Stimulated activated naive CD8-positive, alpha-beta T cell treated with anti-CD3 and anti-CD28 coated beads, Interleukin-15, Interleukin-2, amounts not matched to agents 100 ng/mL and 50 ng/mL, for 24 hours (primary cell): ENCODE measurements at regions not wholly inside any gene's neighbourhood (a gene's known extent, or its start where the extent isn't known, plus 50 kb on each side); places are given as distances from the start of the nearest gene placed in this dataset.

Experiments
- H3K27ac Mint-ChIP-seq: one replicate; pipeline ENCODE4 v1.8.0; 2021; ENCODE audit warnings: mild to moderate bottlenecking, mixed read lengths
- H3K27me3 Mint-ChIP-seq: one replicate; pipeline ENCODE4 v1.8.0; 2021; ENCODE audit warnings: mixed read lengths
- H3K36me3 Mint-ChIP-seq: one replicate; pipeline ENCODE4 v1.8.0; 2021; ENCODE audit warnings: low read depth, mixed read lengths
- H3K4me1 Mint-ChIP-seq: one replicate; pipeline ENCODE4 v1.8.0; 2021; ENCODE audit warnings: low read depth, mixed read lengths
- H3K4me3 Mint-ChIP-seq: one replicate; pipeline ENCODE4 v1.8.0; 2021; ENCODE audit warnings: mild to moderate bottlenecking, mixed read lengths
- H3K9me3 Mint-ChIP-seq: one replicate; pipeline ENCODE4 v1.8.0; 2021; ENCODE audit warnings: mixed read lengths

- Mint-ChIP-seq H3K4me3 (no peak overlapping the region), H3K9me3 (peaks cover 15% of the 10 kb centered on the region), H3K27me3 (no peaks in the 10 kb centered on the region), H3K36me3 (no peaks in the 10 kb centered on the region), H3K27ac (no peak overlapping the region), H3K4me1 (no peaks in the 10 kb centered on the region)
Measured at GRCh38 chr7:52143219-52143618, 826.6 kb upstream of the COBL start.

GRCh38 chr7:52140851-52141250 is 824.2 kb upstream of the COBL start:
- Mint-ChIP-seq H3K36me3 (no peaks in the 10 kb centered on the region), H3K4me3 (no peak overlapping the region), H3K4me1 (no peaks in the 10 kb centered on the region), H3K27me3 (no peaks in the 10 kb centered on the region), H3K27ac (no peak overlapping the region), H3K9me3 (peaks cover 18% of the 10 kb centered on the region)

DNA sequence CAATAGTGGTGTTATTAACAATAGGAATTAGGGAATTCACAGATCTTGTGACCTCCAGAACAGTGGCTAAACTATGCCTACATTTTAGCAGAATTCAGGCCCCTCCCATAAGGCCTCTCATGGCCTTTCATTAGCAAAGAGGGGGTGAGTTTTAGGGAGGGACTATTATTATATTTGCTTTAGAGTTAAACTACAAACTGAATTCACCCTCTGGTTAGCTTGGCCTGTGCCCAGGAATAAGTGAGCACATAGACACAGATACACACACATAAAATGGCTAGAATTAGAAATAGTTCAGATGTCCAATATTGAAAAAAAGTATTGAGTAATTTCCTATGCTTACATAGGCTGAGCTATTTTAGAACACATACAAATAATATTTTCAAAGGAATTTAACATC is 818.8 kb upstream of the COBL start:
- H3K36me3 Mint-ChIP-seq, result no peaks in the 10 kb centered on the region
- no peaks in the 10 kb centered on the region for H3K4me1 Mint-ChIP-seq
- no peaks in the 10 kb centered on the region for H3K27me3 Mint-ChIP-seq
- peaks cover 6% of the 10 kb centered on the region for H3K9me3 Mint-ChIP-seq
- no peak overlapping the region for H3K4me3 Mint-ChIP-seq
- H3K27ac Mint-ChIP-seq, result no peak overlapping the region

DNA sequence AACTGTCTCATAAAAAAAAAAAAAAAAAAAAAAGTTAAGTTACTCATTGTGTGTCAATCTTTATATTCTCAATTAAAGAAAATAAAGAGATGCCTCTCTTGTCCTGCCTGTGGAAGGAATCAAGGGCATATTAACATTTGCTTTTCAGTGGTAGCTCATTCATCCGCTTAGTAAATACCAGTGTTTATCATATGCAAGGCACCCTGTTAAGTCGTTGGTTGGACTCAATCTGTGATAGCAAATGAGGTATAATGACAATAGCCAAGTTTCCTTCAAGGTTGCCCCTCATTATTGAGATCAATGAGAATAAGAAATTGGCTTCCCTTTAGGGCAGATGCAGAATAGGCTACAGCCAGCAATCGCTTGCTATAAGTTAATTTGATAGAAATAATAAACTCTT is 812.7 kb upstream of the COBL start:
- H3K9me3 Mint-ChIP-seq, result peaks cover 7% of the 10 kb centered on the region
- no peaks in the 10 kb centered on the region for H3K27me3 Mint-ChIP-seq
- H3K4me3 Mint-ChIP-seq, result no peak overlapping the region
- H3K36me3 Mint-ChIP-seq, result no peaks in the 10 kb centered on the region
- H3K4me1 Mint-ChIP-seq, result no peaks in the 10 kb centered on the region
- H3K27ac Mint-ChIP-seq, result no peak overlapping the region

DNA sequence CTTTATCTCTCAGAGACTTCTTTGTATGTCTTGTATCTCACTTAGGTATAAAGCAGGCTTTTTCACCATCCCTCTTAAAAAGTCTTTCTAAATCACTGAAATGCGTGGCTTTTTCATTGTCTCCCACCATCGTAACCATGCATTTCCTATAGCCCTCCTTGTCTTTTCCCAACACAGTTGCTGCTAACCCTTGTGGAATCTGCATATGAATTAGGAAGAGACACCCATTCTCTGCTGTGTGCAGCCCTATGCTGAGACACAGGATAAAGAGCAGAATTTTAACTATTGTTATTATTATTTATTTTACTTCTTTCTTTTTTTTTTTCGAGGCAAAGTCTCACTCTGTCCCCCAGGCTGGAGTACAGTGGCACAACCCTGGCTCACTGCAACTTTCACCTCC is 804.3 kb upstream of the COBL start:
- Mint-ChIP-seq H3K4me1 (no peaks in the 10 kb centered on the region), H3K27me3 (no peaks in the 10 kb centered on the region), H3K9me3 (peaks cover 5% of the 10 kb centered on the region), H3K27ac (no peak overlapping the region), H3K36me3 (no peaks in the 10 kb centered on the region), H3K4me3 (no peak overlapping the region)

DNA sequence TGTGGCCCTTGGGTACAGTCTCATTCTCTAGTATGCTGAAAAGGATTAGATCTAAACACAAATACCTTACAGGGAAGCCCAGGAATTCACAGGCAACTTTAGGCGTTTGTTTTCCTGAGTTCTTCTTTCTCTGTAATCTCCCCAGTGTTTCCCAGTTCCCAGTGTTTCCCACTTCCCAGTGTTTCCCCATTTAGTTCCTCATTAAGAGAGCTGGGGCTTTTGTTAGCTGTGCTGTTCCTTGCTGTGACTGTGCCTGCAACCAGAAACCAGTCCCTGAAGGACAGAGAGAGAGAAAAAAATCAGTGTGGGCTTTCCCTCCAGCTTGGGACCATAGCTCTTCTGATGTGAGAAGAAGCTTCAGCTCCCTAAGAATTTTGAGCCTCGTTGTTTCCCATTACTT is 802.9 kb upstream of the COBL start:
- Mint-ChIP-seq H3K4me3 (no peak overlapping the region), H3K9me3 (peaks cover 6% of the 10 kb centered on the region), H3K36me3 (no peaks in the 10 kb centered on the region), H3K27ac (no peak overlapping the region), H3K27me3 (no peaks in the 10 kb centered on the region), H3K4me1 (no peaks in the 10 kb centered on the region)

DNA sequence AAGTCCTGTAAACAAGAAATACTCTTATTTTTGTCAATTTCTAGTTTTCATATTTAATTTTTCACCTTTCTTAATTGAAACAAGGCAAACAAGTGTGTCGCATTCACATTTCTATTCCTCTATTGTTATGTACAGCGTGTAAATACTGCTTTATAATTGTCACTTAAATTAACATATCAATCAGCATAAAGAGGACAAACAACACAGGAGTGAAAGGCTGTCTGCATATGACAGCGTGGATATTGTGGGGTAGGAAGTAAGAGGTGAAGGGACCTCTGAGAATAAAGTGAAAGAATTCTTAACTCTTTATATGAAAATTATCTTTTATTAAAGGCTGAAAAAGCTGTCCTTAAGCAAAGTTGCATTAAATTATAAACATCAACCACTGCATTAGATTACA is 797.9 kb upstream of the COBL start:
- no peaks in the 10 kb centered on the region for H3K4me1 Mint-ChIP-seq
- H3K27ac Mint-ChIP-seq, result no peak overlapping the region
- peaks cover 6% of the 10 kb centered on the region for H3K9me3 Mint-ChIP-seq
- H3K36me3 Mint-ChIP-seq, result no peaks in the 10 kb centered on the region
- no peaks in the 10 kb centered on the region for H3K27me3 Mint-ChIP-seq
- H3K4me3 Mint-ChIP-seq, result no peak overlapping the region

- no peak overlapping the region for H3K4me3 Mint-ChIP-seq
- no peaks in the 10 kb centered on the region for H3K4me1 Mint-ChIP-seq
Measured at GRCh38 chr7:52114056-52114455, 797.4 kb upstream of the COBL start.

DNA sequence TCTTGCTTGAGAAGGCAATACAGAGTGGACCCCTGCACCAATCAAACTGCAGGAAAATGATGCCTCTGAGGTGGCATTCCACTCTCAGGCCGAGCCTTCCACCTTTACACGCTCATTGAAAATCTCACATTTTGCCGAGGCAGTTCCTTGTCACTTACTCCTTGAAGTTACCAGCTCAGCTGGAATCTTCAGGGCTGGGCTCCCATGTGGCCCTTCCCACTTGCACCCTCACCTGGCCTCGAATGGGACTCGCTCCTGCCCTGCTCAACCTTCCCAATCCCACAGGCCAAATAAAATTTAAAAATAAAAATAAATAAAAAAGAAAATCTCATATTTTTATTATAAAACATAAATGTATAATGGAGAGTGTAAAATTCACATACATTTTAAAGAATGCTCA is 790.7 kb upstream of the COBL start:
- Mint-ChIP-seq H3K27me3 (no peaks in the 10 kb centered on the region), H3K4me3 (no peak overlapping the region), H3K36me3 (no peaks in the 10 kb centered on the region), H3K27ac (no peak overlapping the region), H3K9me3 (peaks cover 6% of the 10 kb centered on the region), H3K4me1 (no peaks in the 10 kb centered on the region)

More at GRCh38 chr7:52114056-52114455, 797.4 kb upstream of the COBL start:
- Mint-ChIP-seq H3K27ac (no peak overlapping the region), H3K36me3 (no peaks in the 10 kb centered on the region), H3K27me3 (no peaks in the 10 kb centered on the region), H3K9me3 (peaks cover 6% of the 10 kb centered on the region)

DNA sequence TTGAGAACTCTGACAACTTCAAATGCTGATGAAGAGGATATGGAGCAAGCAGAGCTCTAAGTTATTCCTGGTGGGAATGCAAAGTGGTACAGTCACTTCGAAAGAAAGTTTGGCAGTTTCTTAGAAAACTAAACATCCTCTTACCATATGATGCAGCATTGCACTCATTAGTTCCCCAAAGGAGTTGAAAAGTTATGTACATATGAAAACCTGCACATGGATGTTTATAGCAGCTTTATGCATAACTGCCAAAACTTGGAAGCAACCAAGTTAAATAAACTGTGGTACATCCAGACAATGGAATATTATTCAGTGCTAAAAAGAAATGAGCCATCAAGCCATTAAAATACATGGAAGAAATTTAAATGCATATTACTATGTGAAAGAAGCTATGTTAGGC is 779.3 kb upstream of the COBL start:
- Mint-ChIP-seq H3K36me3 (no peaks in the 10 kb centered on the region), H3K4me3 (no peak overlapping the region), H3K27ac (no peak overlapping the region), H3K27me3 (no peaks in the 10 kb centered on the region), H3K9me3 (peaks cover 12% of the 10 kb centered on the region), H3K4me1 (no peaks in the 10 kb centered on the region)

- no peaks in the 10 kb centered on the region for H3K36me3 Mint-ChIP-seq
- H3K9me3 Mint-ChIP-seq, result peaks cover 12% of the 10 kb centered on the region
- no peak overlapping the region for H3K4me3 Mint-ChIP-seq
- H3K4me1 Mint-ChIP-seq, result no peaks in the 10 kb centered on the region
- H3K27me3 Mint-ChIP-seq, result peaks cover 7% of the 10 kb centered on the region
- H3K27ac Mint-ChIP-seq, result no peak overlapping the region
Measured at GRCh38 chr7:52091996-52092395, 775.4 kb upstream of the COBL start.

GRCh38 chr7:52091101-52091500 is 774.5 kb upstream of the COBL start:
- no peak overlapping the region for H3K4me3 Mint-ChIP-seq
- no peaks in the 10 kb centered on the region for H3K36me3 Mint-ChIP-seq

DNA sequence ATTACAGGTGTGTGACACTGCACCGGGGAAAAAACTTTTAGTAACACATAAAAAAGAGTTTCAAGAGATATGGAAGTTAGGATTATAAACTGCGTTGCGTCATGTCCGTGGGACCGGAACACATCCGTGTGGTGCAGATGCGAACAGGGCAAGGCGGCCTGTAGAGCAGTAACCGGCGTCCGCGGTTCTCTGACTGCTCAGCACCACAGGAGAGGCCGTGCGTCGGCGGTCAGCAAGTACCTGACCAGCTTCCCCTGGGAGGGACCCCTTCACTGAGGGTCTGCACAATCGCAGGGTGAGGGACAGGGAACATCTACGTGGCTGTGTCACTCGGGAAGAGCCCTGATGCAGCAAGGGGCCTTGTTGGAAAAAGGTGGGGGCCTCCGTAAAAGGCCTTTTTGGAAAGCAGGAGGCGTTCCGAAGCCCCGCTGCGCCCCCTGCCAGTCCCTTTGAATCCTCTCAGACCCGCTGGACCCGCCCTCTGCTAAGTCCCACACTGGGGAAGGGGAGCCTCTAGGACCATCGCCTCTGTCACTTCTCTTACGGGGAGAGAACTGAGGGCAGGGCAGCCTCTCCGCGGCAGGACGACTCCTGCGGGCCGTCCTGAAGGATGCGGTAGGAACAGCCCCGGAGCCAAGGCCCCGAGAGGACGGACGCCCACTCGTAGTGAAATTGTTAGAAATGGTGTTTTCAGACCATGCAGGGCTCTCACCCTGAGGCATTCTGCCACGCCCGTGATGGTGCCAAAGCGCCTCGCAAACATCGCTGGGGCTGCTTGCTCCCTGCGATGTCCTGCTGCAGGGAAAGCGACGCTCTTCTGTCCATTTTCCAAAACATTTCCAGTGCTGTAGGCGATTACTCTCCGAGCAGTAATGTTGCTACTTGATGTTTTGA is 771.6 kb upstream of the COBL start:
- H3K9me3 Mint-ChIP-seq, result peaks cover 4% of the 10 kb centered on the region

More at GRCh38 chr7:52091101-52091500, 774.5 kb upstream of the COBL start:
- no peak overlapping the region for H3K27ac Mint-ChIP-seq
- peaks cover 12% of the 10 kb centered on the region for H3K9me3 Mint-ChIP-seq
- peaks cover 7% of the 10 kb centered on the region for H3K27me3 Mint-ChIP-seq
- H3K4me1 Mint-ChIP-seq, result no peaks in the 10 kb centered on the region

GRCh38 chr7:52085610-52086009 is 769.0 kb upstream of the COBL start:
- Mint-ChIP-seq H3K4me1 (no peaks in the 10 kb centered on the region), H3K27ac (no peak overlapping the region), H3K4me3 (no peak overlapping the region), H3K27me3 (peaks cover 7% of the 10 kb centered on the region), H3K9me3 (peaks cover 4% of the 10 kb centered on the region), H3K36me3 (no peaks in the 10 kb centered on the region)

More for the DNA sequence above, 771.6 kb upstream of the COBL start:
- Mint-ChIP-seq H3K36me3 (no peaks in the 10 kb centered on the region), H3K27me3 (peaks cover 7% of the 10 kb centered on the region), H3K27ac (no peak overlapping the region), H3K4me1 (no peaks in the 10 kb centered on the region), H3K4me3 (no peak overlapping the region)

GRCh38 chr7:52080493-52080892 is 763.9 kb upstream of the COBL start:
- no peaks in the 10 kb centered on the region for H3K36me3 Mint-ChIP-seq
- H3K27me3 Mint-ChIP-seq, result no peaks in the 10 kb centered on the region
- peaks cover 8% of the 10 kb centered on the region for H3K9me3 Mint-ChIP-seq
- no peak overlapping the region for H3K4me3 Mint-ChIP-seq
- H3K27ac Mint-ChIP-seq, result no peak overlapping the region
- H3K4me1 Mint-ChIP-seq, result no peaks in the 10 kb centered on the region

DNA sequence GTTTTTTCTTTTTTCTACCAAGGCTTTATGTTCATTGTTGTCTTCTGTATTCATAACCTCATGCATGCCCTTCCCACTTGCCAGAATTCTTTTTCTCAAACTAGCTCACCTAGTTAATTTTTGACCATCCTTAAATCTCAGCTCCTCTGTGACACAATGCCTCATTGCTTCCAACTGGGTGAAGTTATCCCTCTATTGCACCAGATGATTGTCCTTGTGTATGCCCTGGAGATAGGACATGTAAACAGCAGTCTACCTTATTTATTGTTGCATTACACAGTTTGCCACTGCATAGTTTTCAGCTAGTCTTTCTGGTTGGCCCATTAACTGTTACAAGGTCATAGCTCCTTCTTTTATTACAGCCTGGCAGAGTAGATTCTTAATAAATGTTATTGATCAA is 763.1 kb upstream of the COBL start:
- Mint-ChIP-seq H3K27me3 (no peaks in the 10 kb centered on the region), H3K36me3 (no peaks in the 10 kb centered on the region), H3K27ac (no peak overlapping the region), H3K4me1 (no peaks in the 10 kb centered on the region), H3K4me3 (no peak overlapping the region), H3K9me3 (peaks cover 8% of the 10 kb centered on the region)
